ENCODE measurements at regions not wholly inside any gene's neighbourhood (a gene's known extent, or its start where the extent isn't known, plus 50 kb on each side); places are given as distances from the start of the nearest gene placed in this dataset.

DNA sequence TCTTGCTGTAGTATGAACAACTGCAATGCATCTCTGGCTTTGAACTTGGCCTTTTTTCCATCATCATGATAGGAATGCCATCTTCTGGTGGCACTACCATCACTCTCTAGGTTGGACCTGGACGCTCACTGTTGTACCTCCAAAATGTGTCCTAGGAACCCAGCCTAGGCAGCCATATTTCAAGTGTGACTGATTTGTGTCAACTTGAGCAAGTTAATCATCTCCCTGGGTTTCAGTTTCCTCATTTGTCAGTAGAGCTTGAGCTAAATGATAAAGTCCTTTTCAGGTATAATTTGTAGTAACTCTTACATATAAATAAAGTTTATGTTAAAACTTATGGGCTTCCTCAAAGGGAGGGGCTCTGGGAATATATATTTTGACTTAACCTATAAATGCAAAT is 241.7 kb upstream of the CEP162 start:
- TF ChIP-seq, protein P1, sequence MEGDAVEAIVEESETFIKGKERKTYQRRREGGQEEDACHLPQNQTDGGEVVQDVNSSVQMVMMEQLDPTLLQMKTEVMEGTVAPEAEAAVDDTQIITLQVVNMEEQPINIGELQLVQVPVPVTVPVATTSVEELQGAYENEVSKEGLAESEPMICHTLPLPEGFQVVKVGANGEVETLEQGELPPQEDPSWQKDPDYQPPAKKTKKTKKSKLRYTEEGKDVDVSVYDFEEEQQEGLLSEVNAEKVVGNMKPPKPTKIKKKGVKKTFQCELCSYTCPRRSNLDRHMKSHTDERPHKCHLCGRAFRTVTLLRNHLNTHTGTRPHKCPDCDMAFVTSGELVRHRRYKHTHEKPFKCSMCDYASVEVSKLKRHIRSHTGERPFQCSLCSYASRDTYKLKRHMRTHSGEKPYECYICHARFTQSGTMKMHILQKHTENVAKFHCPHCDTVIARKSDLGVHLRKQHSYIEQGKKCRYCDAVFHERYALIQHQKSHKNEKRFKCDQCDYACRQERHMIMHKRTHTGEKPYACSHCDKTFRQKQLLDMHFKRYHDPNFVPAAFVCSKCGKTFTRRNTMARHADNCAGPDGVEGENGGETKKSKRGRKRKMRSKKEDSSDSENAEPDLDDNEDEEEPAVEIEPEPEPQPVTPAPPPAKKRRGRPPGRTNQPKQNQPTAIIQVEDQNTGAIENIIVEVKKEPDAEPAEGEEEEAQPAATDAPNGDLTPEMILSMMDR (IDR thresholded peaks at IDR 0.05): no peak
- TF ChIP-seq POLR2AphosphoS5 (IDR thresholded peaks at IDR 0.05; ENCODE audit: low read depth, low read length): no peak
